HEK293 (cell line): ENCODE measurements at regions not wholly inside any gene's neighbourhood (a gene's known extent, or its start where the extent isn't known, plus 50 kb on each side); places are given as distances from the start of the nearest gene placed in this dataset.

ENCODE experiments used
- GLI4 ChIP-seq: fragments of 450-650 bp; formaldehyde crosslinking; IDR thresholded peaks from 2 replicates; pipeline ENCODE4 v1.5.1; 2016; ENCODE audit warnings: missing biosample characterization, missing genetic modification characterization
- HOXC10 ChIP-seq: sonication (generic); formaldehyde crosslinking; IDR thresholded peaks from 2 replicates; pipeline ENCODE4 v1.8.1; 2023; ENCODE audit warnings: mild to moderate bottlenecking, missing genetic modification reagents
- KLF7 ChIP-seq: fragments of 450-650 bp; formaldehyde crosslinking; IDR thresholded peaks from 2 replicates; pipeline ENCODE4 v1.5.1; 2016; ENCODE audit warnings: missing biosample characterization, missing genetic modification characterization, borderline replicate concordance
- MEIS1 ChIP-seq: sonication (generic); formaldehyde crosslinking; IDR thresholded peaks from 2 replicates; pipeline ENCODE4 v1.8.1; 2022; ENCODE audit warnings: missing genetic modification reagents, mild to moderate bottlenecking, borderline replicate concordance
- OVOL3 ChIP-seq: fragments of 450-650 bp; formaldehyde crosslinking; IDR thresholded peaks from 2 replicates; pipeline ENCODE4 v1.5.1; 2016; ENCODE audit warnings: missing biosample characterization, missing genetic modification characterization
- SCRT1 ChIP-seq: fragments of 450-650 bp; formaldehyde crosslinking; IDR thresholded peaks from 2 replicates; pipeline ENCODE4 v1.5.1; 2016; ENCODE audit warnings: missing biosample characterization, missing genetic modification characterization, borderline replicate concordance
- SETDB1 ChIP-seq: IDR thresholded peaks from one replicate; pipeline ENCODE4 v1.6.1; 2017; ENCODE audit warnings: mild to moderate bottlenecking, low read length, moderate library complexity, mixed read lengths; ENCODE audit not compliant: insufficient read length
- ZBTB21 ChIP-seq: fragments of 450-650 bp; formaldehyde crosslinking; IDR thresholded peaks from 2 replicates; pipeline ENCODE4 v1.5.1; 2017; ENCODE audit warnings: missing biosample characterization, missing genetic modification characterization
- ZFP3 ChIP-seq: fragments of 450-650 bp; formaldehyde crosslinking; IDR thresholded peaks from 2 replicates; pipeline ENCODE4 v1.5.1; 2016; ENCODE audit warnings: low read depth, missing biosample characterization, missing genetic modification characterization
- ZNF10 ChIP-seq: fragments of 450-650 bp; formaldehyde crosslinking; IDR thresholded peaks from 2 replicates; pipeline ENCODE4 v1.5.1; 2017; ENCODE audit warnings: missing biosample characterization, missing genetic modification characterization
- ZNF169 ChIP-seq: fragments of 450-650 bp; formaldehyde crosslinking; IDR thresholded peaks from 2 replicates; pipeline ENCODE4 v1.5.1; 2016; ENCODE audit warnings: missing biosample characterization, missing genetic modification characterization
- ZNF175 ChIP-seq: fragments of 450-650 bp; formaldehyde crosslinking; IDR thresholded peaks from 2 replicates; pipeline ENCODE4 v1.5.1; 2016; ENCODE audit warnings: missing biosample characterization, missing genetic modification characterization
- ZNF335 ChIP-seq: fragments of 450-650 bp; formaldehyde crosslinking; conservative IDR thresholded peaks from 2 replicates; pipeline ENCODE4 v1.5.1; 2016; ENCODE audit warnings: missing biosample characterization, missing genetic modification characterization
- ZNF555 ChIP-seq: fragments of 450-650 bp; formaldehyde crosslinking; conservative IDR thresholded peaks from 2 replicates; pipeline ENCODE4 v1.5.1; 2017; ENCODE audit warnings: missing biosample characterization, mild to moderate bottlenecking, missing genetic modification characterization, inconsistent platforms
- ZNF600 ChIP-seq: fragments of 450-650 bp; formaldehyde crosslinking; IDR thresholded peaks from 2 replicates; pipeline ENCODE4 v1.5.1; 2016; ENCODE audit warnings: missing biosample characterization, missing genetic modification characterization
- ZNF624 ChIP-seq: fragments of 450-650 bp; formaldehyde crosslinking; IDR thresholded peaks from 2 replicates; pipeline ENCODE4 v1.5.1; 2017; ENCODE audit warnings: missing biosample characterization, missing genetic modification characterization
- TF ChIP-seq, protein P1 (sequence below): fragments of 450-650 bp; formaldehyde crosslinking; IDR thresholded peaks from 2 replicates; pipeline ENCODE4 v1.5.1; 2016; ENCODE audit warnings: missing biosample characterization, missing genetic modification characterization, borderline replicate concordance
- TF ChIP-seq, protein P2 (sequence below): fragments of 450-650 bp; formaldehyde crosslinking; IDR thresholded peaks from 2 replicates; pipeline ENCODE4 v1.5.1; 2017; ENCODE audit warnings: missing biosample characterization, missing genetic modification characterization
- TF ChIP-seq, protein P3 (sequence below): fragments of 450-650 bp; IDR thresholded peaks from 2 replicates; pipeline ENCODE4 v1.5.1; 2018; ENCODE audit warnings: missing biosample characterization, mild to moderate bottlenecking, missing genetic modification characterization
- TF ChIP-seq, protein P4 (sequence below): fragments of 450-650 bp; formaldehyde crosslinking; IDR thresholded peaks from 2 replicates; pipeline ENCODE4 v1.5.1; 2016; ENCODE audit warnings: missing biosample characterization, missing genetic modification characterization
- TF ChIP-seq, protein P5 (sequence below): fragments of 450-650 bp; formaldehyde crosslinking; IDR thresholded peaks from 2 replicates; pipeline ENCODE4 v1.5.1; 2016; ENCODE audit warnings: missing biosample characterization, missing genetic modification characterization
- TF ChIP-seq, protein P6 (sequence below): fragments of 450-650 bp; formaldehyde crosslinking; IDR thresholded peaks from 2 replicates; pipeline ENCODE4 v1.5.1; 2016; ENCODE audit warnings: missing biosample characterization, missing genetic modification characterization
- TF ChIP-seq, protein P7 (sequence below): sonication (generic); formaldehyde crosslinking; IDR thresholded peaks from 2 replicates; pipeline ENCODE4 v1.8.1; 2022; ENCODE audit warnings: mild to moderate bottlenecking, moderate library complexity, missing genetic modification reagents

DNA sequence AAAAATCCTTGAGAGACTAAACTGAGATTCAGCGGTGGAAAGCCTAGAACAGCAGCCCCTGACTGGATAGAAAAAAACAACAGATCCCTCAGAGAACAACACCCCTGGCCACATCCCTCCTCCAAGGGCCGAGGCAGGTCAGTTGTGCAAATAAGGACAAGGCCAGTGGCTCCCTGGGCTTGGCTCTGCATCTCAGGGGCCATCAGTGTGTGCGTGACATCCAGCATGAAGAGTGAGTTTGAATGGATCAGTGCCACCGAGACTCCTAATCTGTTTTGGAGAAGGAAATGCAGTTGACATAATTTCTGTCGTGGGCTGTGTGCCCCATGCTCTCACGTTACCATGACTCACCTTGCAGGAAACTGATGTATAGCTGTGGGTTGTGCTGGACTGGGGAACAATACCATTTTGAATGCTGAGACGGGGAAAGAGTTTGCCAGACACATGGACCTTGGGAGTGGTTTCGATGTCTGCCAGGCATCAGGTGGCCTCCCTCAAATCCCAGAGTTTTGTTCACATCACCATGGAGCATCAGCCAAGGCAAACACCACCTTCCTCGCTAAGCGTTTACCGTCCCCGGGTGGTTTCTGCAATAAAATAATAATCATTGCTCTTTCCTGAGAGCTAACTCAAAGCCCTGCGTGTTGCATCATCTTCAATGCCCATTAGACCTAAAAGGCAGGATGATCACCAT is 153.2 kb upstream of the FZD8 start (continued):
- TF ChIP-seq, protein P1, sequence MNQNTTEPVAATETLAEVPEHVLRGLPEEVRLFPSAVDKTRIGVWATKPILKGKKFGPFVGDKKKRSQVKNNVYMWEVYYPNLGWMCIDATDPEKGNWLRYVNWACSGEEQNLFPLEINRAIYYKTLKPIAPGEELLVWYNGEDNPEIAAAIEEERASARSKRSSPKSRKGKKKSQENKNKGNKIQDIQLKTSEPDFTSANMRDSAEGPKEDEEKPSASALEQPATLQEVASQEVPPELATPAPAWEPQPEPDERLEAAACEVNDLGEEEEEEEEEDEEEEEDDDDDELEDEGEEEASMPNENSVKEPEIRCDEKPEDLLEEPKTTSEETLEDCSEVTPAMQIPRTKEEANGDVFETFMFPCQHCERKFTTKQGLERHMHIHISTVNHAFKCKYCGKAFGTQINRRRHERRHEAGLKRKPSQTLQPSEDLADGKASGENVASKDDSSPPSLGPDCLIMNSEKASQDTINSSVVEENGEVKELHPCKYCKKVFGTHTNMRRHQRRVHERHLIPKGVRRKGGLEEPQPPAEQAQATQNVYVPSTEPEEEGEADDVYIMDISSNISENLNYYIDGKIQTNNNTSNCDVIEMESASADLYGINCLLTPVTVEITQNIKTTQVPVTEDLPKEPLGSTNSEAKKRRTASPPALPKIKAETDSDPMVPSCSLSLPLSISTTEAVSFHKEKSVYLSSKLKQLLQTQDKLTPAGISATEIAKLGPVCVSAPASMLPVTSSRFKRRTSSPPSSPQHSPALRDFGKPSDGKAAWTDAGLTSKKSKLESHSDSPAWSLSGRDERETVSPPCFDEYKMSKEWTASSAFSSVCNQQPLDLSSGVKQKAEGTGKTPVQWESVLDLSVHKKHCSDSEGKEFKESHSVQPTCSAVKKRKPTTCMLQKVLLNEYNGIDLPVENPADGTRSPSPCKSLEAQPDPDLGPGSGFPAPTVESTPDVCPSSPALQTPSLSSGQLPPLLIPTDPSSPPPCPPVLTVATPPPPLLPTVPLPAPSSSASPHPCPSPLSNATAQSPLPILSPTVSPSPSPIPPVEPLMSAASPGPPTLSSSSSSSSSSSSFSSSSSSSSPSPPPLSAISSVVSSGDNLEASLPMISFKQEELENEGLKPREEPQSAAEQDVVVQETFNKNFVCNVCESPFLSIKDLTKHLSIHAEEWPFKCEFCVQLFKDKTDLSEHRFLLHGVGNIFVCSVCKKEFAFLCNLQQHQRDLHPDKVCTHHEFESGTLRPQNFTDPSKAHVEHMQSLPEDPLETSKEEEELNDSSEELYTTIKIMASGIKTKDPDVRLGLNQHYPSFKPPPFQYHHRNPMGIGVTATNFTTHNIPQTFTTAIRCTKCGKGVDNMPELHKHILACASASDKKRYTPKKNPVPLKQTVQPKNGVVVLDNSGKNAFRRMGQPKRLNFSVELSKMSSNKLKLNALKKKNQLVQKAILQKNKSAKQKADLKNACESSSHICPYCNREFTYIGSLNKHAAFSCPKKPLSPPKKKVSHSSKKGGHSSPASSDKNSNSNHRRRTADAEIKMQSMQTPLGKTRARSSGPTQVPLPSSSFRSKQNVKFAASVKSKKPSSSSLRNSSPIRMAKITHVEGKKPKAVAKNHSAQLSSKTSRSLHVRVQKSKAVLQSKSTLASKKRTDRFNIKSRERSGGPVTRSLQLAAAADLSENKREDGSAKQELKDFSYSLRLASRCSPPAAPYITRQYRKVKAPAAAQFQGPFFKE (tag by site-specific recombination) = no peak
- TF ChIP-seq ZFP3 (tag by site-specific recombination) (no peak), ZBTB21 (no peak), OVOL3 (tag by site-specific recombination) (no peak), ZNF175 (tag by site-specific recombination) (no peak), ZNF335 (tag by site-specific recombination) (peak; percentile 72; the same call in 1 of the 2 replicates), SCRT1 (tag by site-specific recombination) (no peak), HOXC10 (CRISPR knock-in tag) (no peak), ZNF169 (tag by site-specific recombination) (no peak), GLI4 (tag by site-specific recombination) (no peak), ZNF10 (tag by site-specific recombination) (no peak), ZNF600 (tag by site-specific recombination) (peak; percentile 92), SETDB1 (peak; percentile 19), ZNF555 (tag by site-specific recombination) (no peak), KLF7 (tag by site-specific recombination) (no peak), MEIS1 (no peak), ZNF624 (tag by site-specific recombination) (no peak)
- TF ChIP-seq, protein P2, sequence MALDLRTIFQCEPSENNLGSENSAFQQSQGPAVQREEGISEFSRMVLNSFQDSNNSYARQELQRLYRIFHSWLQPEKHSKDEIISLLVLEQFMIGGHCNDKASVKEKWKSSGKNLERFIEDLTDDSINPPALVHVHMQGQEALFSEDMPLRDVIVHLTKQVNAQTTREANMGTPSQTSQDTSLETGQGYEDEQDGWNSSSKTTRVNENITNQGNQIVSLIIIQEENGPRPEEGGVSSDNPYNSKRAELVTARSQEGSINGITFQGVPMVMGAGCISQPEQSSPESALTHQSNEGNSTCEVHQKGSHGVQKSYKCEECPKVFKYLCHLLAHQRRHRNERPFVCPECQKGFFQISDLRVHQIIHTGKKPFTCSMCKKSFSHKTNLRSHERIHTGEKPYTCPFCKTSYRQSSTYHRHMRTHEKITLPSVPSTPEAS (tag by site-specific recombination) = no peak
- TF ChIP-seq, protein P3, sequence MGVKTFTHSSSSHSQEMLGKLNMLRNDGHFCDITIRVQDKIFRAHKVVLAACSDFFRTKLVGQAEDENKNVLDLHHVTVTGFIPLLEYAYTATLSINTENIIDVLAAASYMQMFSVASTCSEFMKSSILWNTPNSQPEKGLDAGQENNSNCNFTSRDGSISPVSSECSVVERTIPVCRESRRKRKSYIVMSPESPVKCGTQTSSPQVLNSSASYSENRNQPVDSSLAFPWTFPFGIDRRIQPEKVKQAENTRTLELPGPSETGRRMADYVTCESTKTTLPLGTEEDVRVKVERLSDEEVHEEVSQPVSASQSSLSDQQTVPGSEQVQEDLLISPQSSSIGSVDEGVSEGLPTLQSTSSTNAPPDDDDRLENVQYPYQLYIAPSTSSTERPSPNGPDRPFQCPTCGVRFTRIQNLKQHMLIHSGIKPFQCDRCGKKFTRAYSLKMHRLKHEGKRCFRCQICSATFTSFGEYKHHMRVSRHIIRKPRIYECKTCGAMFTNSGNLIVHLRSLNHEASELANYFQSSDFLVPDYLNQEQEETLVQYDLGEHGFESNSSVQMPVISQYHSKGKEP (tag by site-specific recombination) = no peak
- TF ChIP-seq, protein P4, sequence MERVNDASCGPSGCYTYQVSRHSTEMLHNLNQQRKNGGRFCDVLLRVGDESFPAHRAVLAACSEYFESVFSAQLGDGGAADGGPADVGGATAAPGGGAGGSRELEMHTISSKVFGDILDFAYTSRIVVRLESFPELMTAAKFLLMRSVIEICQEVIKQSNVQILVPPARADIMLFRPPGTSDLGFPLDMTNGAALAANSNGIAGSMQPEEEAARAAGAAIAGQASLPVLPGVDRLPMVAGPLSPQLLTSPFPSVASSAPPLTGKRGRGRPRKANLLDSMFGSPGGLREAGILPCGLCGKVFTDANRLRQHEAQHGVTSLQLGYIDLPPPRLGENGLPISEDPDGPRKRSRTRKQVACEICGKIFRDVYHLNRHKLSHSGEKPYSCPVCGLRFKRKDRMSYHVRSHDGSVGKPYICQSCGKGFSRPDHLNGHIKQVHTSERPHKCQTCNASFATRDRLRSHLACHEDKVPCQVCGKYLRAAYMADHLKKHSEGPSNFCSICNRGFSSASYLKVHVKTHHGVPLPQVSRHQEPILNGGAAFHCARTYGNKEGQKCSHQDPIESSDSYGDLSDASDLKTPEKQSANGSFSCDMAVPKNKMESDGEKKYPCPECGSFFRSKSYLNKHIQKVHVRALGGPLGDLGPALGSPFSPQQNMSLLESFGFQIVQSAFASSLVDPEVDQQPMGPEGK (tag by site-specific recombination) = peak; percentile 69
- TF ChIP-seq, protein P5, sequence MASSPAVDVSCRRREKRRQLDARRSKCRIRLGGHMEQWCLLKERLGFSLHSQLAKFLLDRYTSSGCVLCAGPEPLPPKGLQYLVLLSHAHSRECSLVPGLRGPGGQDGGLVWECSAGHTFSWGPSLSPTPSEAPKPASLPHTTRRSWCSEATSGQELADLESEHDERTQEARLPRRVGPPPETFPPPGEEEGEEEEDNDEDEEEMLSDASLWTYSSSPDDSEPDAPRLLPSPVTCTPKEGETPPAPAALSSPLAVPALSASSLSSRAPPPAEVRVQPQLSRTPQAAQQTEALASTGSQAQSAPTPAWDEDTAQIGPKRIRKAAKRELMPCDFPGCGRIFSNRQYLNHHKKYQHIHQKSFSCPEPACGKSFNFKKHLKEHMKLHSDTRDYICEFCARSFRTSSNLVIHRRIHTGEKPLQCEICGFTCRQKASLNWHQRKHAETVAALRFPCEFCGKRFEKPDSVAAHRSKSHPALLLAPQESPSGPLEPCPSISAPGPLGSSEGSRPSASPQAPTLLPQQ = 0 out of 2 replicates have a peak, but pooled peaks have one; percentile 65
- TF ChIP-seq, protein P6, sequence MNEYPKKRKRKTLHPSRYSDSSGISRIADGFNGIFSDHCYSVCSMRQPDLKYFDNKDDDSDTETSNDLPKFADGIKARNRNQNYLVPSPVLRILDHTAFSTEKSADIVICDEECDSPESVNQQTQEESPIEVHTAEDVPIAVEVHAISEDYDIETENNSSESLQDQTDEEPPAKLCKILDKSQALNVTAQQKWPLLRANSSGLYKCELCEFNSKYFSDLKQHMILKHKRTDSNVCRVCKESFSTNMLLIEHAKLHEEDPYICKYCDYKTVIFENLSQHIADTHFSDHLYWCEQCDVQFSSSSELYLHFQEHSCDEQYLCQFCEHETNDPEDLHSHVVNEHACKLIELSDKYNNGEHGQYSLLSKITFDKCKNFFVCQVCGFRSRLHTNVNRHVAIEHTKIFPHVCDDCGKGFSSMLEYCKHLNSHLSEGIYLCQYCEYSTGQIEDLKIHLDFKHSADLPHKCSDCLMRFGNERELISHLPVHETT (tag by site-specific recombination) = peak; percentile 34; the same call in 1 of the 2 replicates
- TF ChIP-seq, protein P7, sequence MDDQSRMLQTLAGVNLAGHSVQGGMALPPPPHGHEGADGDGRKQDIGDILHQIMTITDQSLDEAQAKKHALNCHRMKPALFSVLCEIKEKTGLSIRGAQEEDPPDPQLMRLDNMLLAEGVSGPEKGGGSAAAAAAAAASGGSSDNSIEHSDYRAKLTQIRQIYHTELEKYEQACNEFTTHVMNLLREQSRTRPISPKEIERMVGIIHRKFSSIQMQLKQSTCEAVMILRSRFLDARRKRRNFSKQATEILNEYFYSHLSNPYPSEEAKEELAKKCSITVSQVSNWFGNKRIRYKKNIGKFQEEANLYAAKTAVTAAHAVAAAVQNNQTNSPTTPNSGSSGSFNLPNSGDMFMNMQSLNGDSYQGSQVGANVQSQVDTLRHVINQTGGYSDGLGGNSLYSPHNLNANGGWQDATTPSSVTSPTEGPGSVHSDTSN (CRISPR knock-in tag) = no peak
